Neural cell (in vitro differentiated cells): ENCODE measurements at regions not wholly inside any gene's neighbourhood (a gene's known extent, or its start where the extent isn't known, plus 50 kb on each side); places are given as distances from the start of the nearest gene placed in this dataset.

Source experiments
- CTCF ChIP-seq: fragments of 450-650 bp; IDR thresholded peaks from 2 replicates; pipeline ENCODE4 v1.5.1; 2014; ENCODE audit warnings: antibody characterized with exemption, mild to moderate bottlenecking, moderate library complexity; ENCODE audit not compliant: poor library complexity, severe bottlenecking
- EP300 ChIP-seq: fragments of 450-650 bp; conservative IDR thresholded peaks from 2 replicates; pipeline ENCODE4 v1.6.1; 2014; ENCODE audit warnings: antibody characterized with exemption, mild to moderate bottlenecking, moderate library complexity; ENCODE audit not compliant: poor library complexity, severe bottlenecking
- EZH2 ChIP-seq: fragments of 200-600, 300-800 bp; shearing (Covaris generic), sonication (generic); IDR thresholded peaks from 2 replicates; pipeline ENCODE4 v1.6.1; 2014; ENCODE audit warnings: antibody characterized with exemption, low read length, borderline replicate concordance, mild to moderate bottlenecking; ENCODE audit not compliant: insufficient read depth, poor library complexity, severe bottlenecking
- MXI1 ChIP-seq: fragments of 450-650 bp; conservative IDR thresholded peaks from 2 replicates; pipeline ENCODE4 v1.6.1; 2014; ENCODE audit warnings: antibody characterized with exemption, mild to moderate bottlenecking; ENCODE audit not compliant: poor library complexity, severe bottlenecking
- POLR2AphosphoS5 ChIP-seq: IDR thresholded peaks from 2 replicates; pipeline ENCODE4 v1.6.1; 2012
- RAD21 ChIP-seq: fragments of 450-650 bp; conservative IDR thresholded peaks from 2 replicates; pipeline ENCODE4 v1.6.1; 2014; ENCODE audit warnings: antibody characterized with exemption, mild to moderate bottlenecking, moderate library complexity
- REST ChIP-seq: IDR thresholded peaks from 2 replicates; pipeline ENCODE4 v1.6.1; 2012; ENCODE audit warnings: borderline replicate concordance
- SMC3 ChIP-seq: fragments of 450-650 bp; conservative IDR thresholded peaks from 2 replicates; pipeline ENCODE4 v1.6.1; 2014; ENCODE audit warnings: antibody characterized with exemption, mild to moderate bottlenecking, moderate library complexity; ENCODE audit not compliant: poor library complexity
- TAF1 ChIP-seq: IDR thresholded peaks from 2 replicates; pipeline ENCODE4 v1.6.1; 2012; ENCODE audit warnings: low read depth

- TF ChIP-seq EZH2 (no peak), CTCF (no peak), POLR2AphosphoS5 (no peak), TAF1 (no peak), MXI1 (no peak), EP300 (no peak), REST (no peak), RAD21 (no peak), SMC3 (no peak)
These were observed 421.2 kb downstream of the TRAM1L1 start for GRCh38 chr4:116664198-116664597.
